LNCAP (cell line): ENCODE measurements at regions not wholly inside any gene's neighbourhood (a gene's known extent, or its start where the extent isn't known, plus 50 kb on each side); places are given as distances from the start of the nearest gene placed in this dataset.

Experiments
- CTCF ChIP-seq: fragments of 450-650 bp; IDR thresholded peaks from 2 replicates; pipeline ENCODE4 v1.5.1; 2017; ENCODE audit warnings: mild to moderate bottlenecking

- no peak for TF ChIP-seq CTCF
These were observed 524.8 kb downstream of the KCNJ18 start for GRCh38 chr17:22217135-22217534.

GRCh38 chr17:22221344-22221743, 529.0 kb downstream of the KCNJ18 start:
- no peak for TF ChIP-seq CTCF

- no peak for TF ChIP-seq CTCF
These were observed 541.1 kb downstream of the KCNJ18 start for GRCh38 chr17:22233382-22233781.

GRCh38 chr17:22242472-22242871, 550.1 kb downstream of the KCNJ18 start:
- TF ChIP-seq CTCF, result no peak

- no peak for TF ChIP-seq CTCF
These were observed 559.2 kb downstream of the KCNJ18 start for GRCh38 chr17:22251498-22251897.

GRCh38 chr17:22253007-22253406, 560.7 kb downstream of the KCNJ18 start:
- TF ChIP-seq CTCF, result no peak

GRCh38 chr17:22265807-22266206, 573.5 kb downstream of the KCNJ18 start:
- TF ChIP-seq CTCF, result no peak

- no peak for TF ChIP-seq CTCF
These were observed 573.9 kb downstream of the KCNJ18 start for GRCh38 chr17:22266231-22266630.
